Uterus (tissue), 2 donors: ENCODE measurements at regions not wholly inside any gene's neighbourhood (a gene's known extent, or its start where the extent isn't known, plus 50 kb on each side); places are given as distances from the start of the nearest gene placed in this dataset.

Experiments
- POLR2A ChIP-seq, 2 donors: fragments of 450-650 bp; IDR thresholded peaks; one replicate each; pipeline ENCODE4 v1.6.1; 2016; ENCODE audit warnings: antibody characterized with exemption in 2 of 2, mild to moderate bottlenecking in 1 of 2, moderate library complexity in 1 of 2
- TF ChIP-seq, protein P1 (sequence below), 4 experiments: fragments of 200-600 bp in 2 of 4; fragments of 450-650 bp in 2 of 4; sonication (generic) in 2 of 4; IDR thresholded peaks; one replicate each; pipeline ENCODE4 v1.5.1; 2016 to 2019; ENCODE audit warnings: antibody characterized with exemption in 4 of 4, mild to moderate bottlenecking in 2 of 4, moderate library complexity in 1 of 4

DNA sequence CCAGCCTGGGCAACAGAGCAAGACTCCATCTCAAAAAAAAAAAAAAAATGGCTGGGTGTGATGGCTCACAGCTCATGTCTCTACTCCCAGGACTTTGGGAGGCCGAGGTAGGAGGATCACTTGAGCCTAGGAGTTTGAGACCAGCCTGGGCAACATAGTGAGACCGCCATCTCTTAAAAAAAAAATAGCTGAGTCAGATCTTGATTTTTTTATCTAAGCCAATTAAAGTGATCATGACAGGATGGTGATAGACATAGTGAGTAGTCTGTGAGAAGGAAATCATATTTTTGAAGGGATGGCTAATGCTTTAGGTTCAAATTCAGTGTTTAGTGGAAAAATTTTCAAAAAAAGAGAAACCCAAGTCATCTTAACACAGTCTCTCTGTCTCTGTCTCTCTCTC, 114.6 kb upstream of the JARID2 start:
- TF ChIP-seq, protein P1, sequence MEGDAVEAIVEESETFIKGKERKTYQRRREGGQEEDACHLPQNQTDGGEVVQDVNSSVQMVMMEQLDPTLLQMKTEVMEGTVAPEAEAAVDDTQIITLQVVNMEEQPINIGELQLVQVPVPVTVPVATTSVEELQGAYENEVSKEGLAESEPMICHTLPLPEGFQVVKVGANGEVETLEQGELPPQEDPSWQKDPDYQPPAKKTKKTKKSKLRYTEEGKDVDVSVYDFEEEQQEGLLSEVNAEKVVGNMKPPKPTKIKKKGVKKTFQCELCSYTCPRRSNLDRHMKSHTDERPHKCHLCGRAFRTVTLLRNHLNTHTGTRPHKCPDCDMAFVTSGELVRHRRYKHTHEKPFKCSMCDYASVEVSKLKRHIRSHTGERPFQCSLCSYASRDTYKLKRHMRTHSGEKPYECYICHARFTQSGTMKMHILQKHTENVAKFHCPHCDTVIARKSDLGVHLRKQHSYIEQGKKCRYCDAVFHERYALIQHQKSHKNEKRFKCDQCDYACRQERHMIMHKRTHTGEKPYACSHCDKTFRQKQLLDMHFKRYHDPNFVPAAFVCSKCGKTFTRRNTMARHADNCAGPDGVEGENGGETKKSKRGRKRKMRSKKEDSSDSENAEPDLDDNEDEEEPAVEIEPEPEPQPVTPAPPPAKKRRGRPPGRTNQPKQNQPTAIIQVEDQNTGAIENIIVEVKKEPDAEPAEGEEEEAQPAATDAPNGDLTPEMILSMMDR (IDR thresholded peaks at IDR 0.05) = no peak
- TF ChIP-seq POLR2A (IDR thresholded peaks at IDR 0.05) = no peak
